SK-N-SH (cell line): ENCODE measurements at regions not wholly inside any gene's neighbourhood (a gene's known extent, or its start where the extent isn't known, plus 50 kb on each side); places are given as distances from the start of the nearest gene placed in this dataset.

Source experiments
- POLR2AphosphoS5 ChIP-seq: IDR thresholded peaks from 2 replicates; pipeline ENCODE4 v1.6.1; 2012; ENCODE audit warnings: low read depth, low read length
- TF ChIP-seq, protein P1 (sequence below): fragments of 200-600 bp; sonication (generic); IDR thresholded peaks from 2 replicates; pipeline ENCODE4 v1.6.1; 2017; ENCODE audit warnings: antibody characterized with exemption, mild to moderate bottlenecking, moderate library complexity

- TF ChIP-seq, protein P1, sequence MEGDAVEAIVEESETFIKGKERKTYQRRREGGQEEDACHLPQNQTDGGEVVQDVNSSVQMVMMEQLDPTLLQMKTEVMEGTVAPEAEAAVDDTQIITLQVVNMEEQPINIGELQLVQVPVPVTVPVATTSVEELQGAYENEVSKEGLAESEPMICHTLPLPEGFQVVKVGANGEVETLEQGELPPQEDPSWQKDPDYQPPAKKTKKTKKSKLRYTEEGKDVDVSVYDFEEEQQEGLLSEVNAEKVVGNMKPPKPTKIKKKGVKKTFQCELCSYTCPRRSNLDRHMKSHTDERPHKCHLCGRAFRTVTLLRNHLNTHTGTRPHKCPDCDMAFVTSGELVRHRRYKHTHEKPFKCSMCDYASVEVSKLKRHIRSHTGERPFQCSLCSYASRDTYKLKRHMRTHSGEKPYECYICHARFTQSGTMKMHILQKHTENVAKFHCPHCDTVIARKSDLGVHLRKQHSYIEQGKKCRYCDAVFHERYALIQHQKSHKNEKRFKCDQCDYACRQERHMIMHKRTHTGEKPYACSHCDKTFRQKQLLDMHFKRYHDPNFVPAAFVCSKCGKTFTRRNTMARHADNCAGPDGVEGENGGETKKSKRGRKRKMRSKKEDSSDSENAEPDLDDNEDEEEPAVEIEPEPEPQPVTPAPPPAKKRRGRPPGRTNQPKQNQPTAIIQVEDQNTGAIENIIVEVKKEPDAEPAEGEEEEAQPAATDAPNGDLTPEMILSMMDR: no peak
- TF ChIP-seq POLR2AphosphoS5: no peak
These were observed 442.4 kb upstream of the MGAT4C start for GRCh38 chr12:86698641-86698980.
